ENCODE measurements at regions not wholly inside any gene's neighbourhood (a gene's known extent, or its start where the extent isn't known, plus 50 kb on each side); places are given as distances from the start of the nearest gene placed in this dataset.
A peak's percentile ranks its signal among the peaks of the same experiment; 100 is the strongest.

DNA sequence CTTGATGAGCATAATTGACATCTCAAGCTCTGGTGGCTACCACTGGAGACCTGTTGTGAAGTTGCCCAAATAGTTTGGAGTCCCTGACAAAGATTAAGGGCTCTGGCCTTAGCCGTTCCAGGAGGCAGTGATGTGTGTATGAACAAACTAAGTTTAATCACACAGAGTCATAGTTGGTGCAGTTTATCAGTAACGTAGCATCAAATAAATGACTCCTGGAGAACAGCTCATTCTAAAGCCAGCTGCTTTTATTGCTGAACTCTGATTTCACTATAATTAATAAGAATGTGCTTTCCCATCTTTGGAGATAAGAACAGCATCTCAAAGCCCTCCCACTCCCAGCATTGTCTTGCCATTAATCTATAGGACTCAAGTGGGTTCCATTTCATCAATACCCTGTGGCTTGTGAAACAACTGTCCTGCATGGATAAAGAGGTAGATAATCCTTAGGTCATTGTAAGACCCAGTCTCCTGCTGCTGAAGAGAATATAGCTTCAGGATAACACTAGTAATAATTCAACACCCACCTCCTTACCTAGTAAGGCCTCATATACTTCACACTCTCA is 211.4 kb upstream of the THUMPD2 start:
- Histone ChIP-seq H3K9me3 (ENCODE audit: low read length) (no peaks in the 10 kb centered on the region), H3K9ac (ENCODE audit: insufficient read depth, low read depth, low read length) (no peak overlapping the region), H3K4me1 (ENCODE audit: insufficient read depth, low read length) (no peaks in the 10 kb centered on the region), H3K27me3 (ENCODE audit: control insufficient read depth in 1 of 2, insufficient read depth in 2 of 2, low read length in 2 of 2) (no peaks in the 10 kb centered on the region), H2AFZ (ENCODE audit: low read length) (no peak overlapping the region), H3K79me2 (ENCODE audit: insufficient read depth, low read length) (no peaks in the 10 kb centered on the region), H3K4me2 (ENCODE audit: low read depth, low read length) (no peak overlapping the region), H3K4me3 (replicated peaks in 1 of 3; ENCODE audit: insufficient read depth in 1 of 3, low read depth in 2 of 3, low read length in 3 of 3) (no peak overlapping the region), H4K20me1 (ENCODE audit: insufficient read depth, low read length) (no peaks in the 10 kb centered on the region), H3K36me3 (replicated peaks in 1 of 2; ENCODE audit: control insufficient read depth in 1 of 2, insufficient read depth in 2 of 2, low read length in 2 of 2) (no peaks in the 10 kb centered on the region), H3K27ac (ENCODE audit: extremely low read length, insufficient read depth, low read length) (no peak overlapping the region)
- no peak for TF ChIP-seq HNRNPK (IDR thresholded peaks at IDR 0.05; ENCODE audit: low read depth, low read length, poor library complexity, severe bottlenecking)
- TF ChIP-seq TCF7L2 (IDR thresholded peaks at IDR 0.05; ENCODE audit: low read depth, low read length) = no peak
- TF ChIP-seq CREB1 (IDR thresholded peaks at IDR 0.05) = peak; percentile 46; the same call in 1 of the 2 replicates
- TF ChIP-seq CREB1 (CRISPR knock-in tag; IDR thresholded peaks at IDR 0.05) = no peak
- no peak for TF ChIP-seq ZNF850 (CRISPR knock-in tag; conservative IDR thresholded peaks at IDR 0.05)
- ChIA-PET POLR2A (no interaction called here), CTCF (ENCODE audit: low intra/inter-chr PET ratio, low total read pairs) (no interaction called here)
- in situ Hi-C loops (cut with HindIII; ENCODE audit: extremely low pct_ligation_motif_present, low pct_unique_long_range_greater_than_20kb) = no loop called here
- DNase-seq (ENCODE audit: low spot score) (no peak), FAIRE-seq (no peak), ATAC-seq (no peak)
- intact Hi-C loops (cut with micrococcal nuclease; ENCODE audit: unreplicated experiment) = no loop called here
- no TSS peak for BruUV-seq (replicated peaks)
- 17% methylated on average over 2 of the region's 2 CpGs for WGBS (ENCODE audit: low lambda C conversion rate)

DNA sequence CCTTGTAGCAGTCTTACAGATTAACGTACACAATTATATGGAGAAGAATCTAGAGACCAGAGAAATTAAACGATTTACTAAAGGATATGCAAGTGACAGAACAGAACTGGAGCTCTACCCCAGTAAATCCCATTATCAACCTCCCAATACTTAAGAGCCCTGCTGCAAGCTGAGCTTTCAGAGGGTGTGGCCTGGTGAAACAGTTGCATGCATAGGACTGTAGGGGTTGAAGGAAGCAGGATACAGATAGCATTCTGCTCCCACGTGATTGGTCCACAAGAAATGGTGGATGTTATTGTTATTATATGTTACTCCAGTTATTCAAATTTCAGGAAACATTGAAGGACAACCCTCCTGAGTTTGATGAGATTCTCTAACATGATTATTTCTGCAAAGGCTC is 210.8 kb upstream of the THUMPD2 start:
- intact Hi-C loops (cut with micrococcal nuclease; ENCODE audit: unreplicated experiment) (no loop called here), in situ Hi-C loops (cut with HindIII; ENCODE audit: extremely low pct_ligation_motif_present, low pct_unique_long_range_greater_than_20kb) (no loop called here)
- no peaks in the 10 kb centered on the region for H3K36me3 ChIP-seq (replicated peaks in 1 of 2; ENCODE audit: control insufficient read depth in 1 of 2, insufficient read depth in 2 of 2, low read length in 2 of 2)
- no peaks in the 10 kb centered on the region for H4K20me1 ChIP-seq (ENCODE audit: insufficient read depth, low read length)
- H3K4me3 ChIP-seq (replicated peaks in 1 of 3; ENCODE audit: insufficient read depth in 1 of 3, low read depth in 2 of 3, low read length in 3 of 3) = no peak overlapping the region
- no peak overlapping the region for H2AFZ ChIP-seq (ENCODE audit: low read length)
- FAIRE-seq (no peak), ATAC-seq (no peak), DNase-seq (ENCODE audit: low spot score) (no peak)
- no peaks in the 10 kb centered on the region for H3K27me3 ChIP-seq (ENCODE audit: control insufficient read depth in 1 of 2, insufficient read depth in 2 of 2, low read length in 2 of 2)
- no TSS peak for BruUV-seq (replicated peaks)
- 0% methylated on average over 3 of the region's 3 CpGs for WGBS (ENCODE audit: low lambda C conversion rate)
- H3K4me2 ChIP-seq (ENCODE audit: low read depth, low read length) = no peak overlapping the region
- POLR2A ChIA-PET = no interaction called here
- no peak for TF ChIP-seq ZNF343 (CRISPR knock-in tag; IDR thresholded peaks at IDR 0.05)
- TF ChIP-seq ZNF556 (CRISPR knock-in tag; IDR thresholded peaks at IDR 0.05; ENCODE audit: borderline replicate concordance) = no peak
- no peak for TF ChIP-seq CEBPB (IDR thresholded peaks at IDR 0.05; ENCODE audit: borderline replicate concordance, low read depth, low read length)
- no peak for TF ChIP-seq MZF1 (CRISPR knock-in tag; IDR thresholded peaks at IDR 0.05; ENCODE audit: borderline replicate concordance)
- TF ChIP-seq ZNF724P (CRISPR knock-in tag; IDR thresholded peaks at IDR 0.05; ENCODE audit: borderline replicate concordance) = no peak
- no peak for TF ChIP-seq NPAS2 (CRISPR knock-in tag; IDR thresholded peaks at IDR 0.05; ENCODE audit: borderline replicate concordance)
- TF ChIP-seq ELK4 (CRISPR knock-in tag; IDR thresholded peaks at IDR 0.05; ENCODE audit: borderline replicate concordance) = no peak
- TF ChIP-seq ZNF552 (CRISPR knock-in tag; IDR thresholded peaks at IDR 0.05; ENCODE audit: borderline replicate concordance) = no peak
- no peak for TF ChIP-seq RNF2 (conservative IDR thresholded peaks at IDR 0.05; ENCODE audit: low read depth)
- TF ChIP-seq ATAD3A (CRISPR knock-in tag; IDR thresholded peaks at IDR 0.05) = no peak
- no peak for TF ChIP-seq ZC3H4 (CRISPR knock-in tag; IDR thresholded peaks at IDR 0.05; ENCODE audit: borderline replicate concordance)
- H3K9ac ChIP-seq (ENCODE audit: insufficient read depth, low read depth, low read length) = no peak overlapping the region
- no peaks in the 10 kb centered on the region for H3K79me2 ChIP-seq (ENCODE audit: insufficient read depth, low read length)
- no peaks in the 10 kb centered on the region for H3K4me1 ChIP-seq (ENCODE audit: insufficient read depth, low read length)
- no peak overlapping the region for H3K27ac ChIP-seq (ENCODE audit: extremely low read length, insufficient read depth, low read length)
- H3K9me3 ChIP-seq (ENCODE audit: low read length) = no peaks in the 10 kb centered on the region
- CTCF ChIA-PET (ENCODE audit: low intra/inter-chr PET ratio, low total read pairs) = no interaction called here

All from HepG2 (cell line).